HG02970 (cell line): ENCODE measurements at regions not wholly inside any gene's neighbourhood (a gene's known extent, or its start where the extent isn't known, plus 50 kb on each side); places are given as distances from the start of the nearest gene placed in this dataset.
"Not testable (repeated sequence)": the region's sequence is repeated elsewhere in the genome, so short reads cannot be mapped to it uniquely, and the experiment has no call there.

Source experiments
- ATAC-seq: cut with Tn5 transposase; IDR thresholded peaks from one replicate; pipeline ENCODE4 v1.9.1; 2021; ENCODE audit warnings: mild to moderate bottlenecking, moderate library complexity, moderate number of reproducible peaks; ENCODE audit not compliant: unreplicated experiment, low FRiP score

DNA sequence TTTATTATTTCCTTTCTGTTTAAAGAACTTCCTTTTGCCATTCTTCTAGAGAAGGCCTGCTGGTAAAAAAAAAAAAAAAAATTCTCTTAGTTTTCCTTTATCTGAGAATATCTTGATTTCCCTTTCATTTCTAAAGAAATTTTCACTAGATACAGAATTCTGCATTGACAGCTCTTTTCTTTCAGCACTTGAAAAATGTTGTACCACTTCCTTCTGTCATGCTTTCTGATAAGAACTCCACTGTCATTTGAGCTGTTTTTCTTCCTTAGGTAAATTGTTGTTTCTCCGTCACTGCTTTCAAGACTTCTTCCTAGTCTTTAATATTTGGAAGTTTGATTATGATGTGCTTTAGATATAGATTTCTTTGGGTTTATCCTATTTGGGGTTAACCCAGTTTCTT, 113.6 kb upstream of the BTG1 start:
- no peak for ATAC-seq

GRCh38 chr12:92257261-92257660, 111.6 kb upstream of the BTG1 start:
- ATAC-seq: no peak

GRCh38 chr12:92255741-92256140, 110.1 kb upstream of the BTG1 start:
- no peak for ATAC-seq

DNA sequence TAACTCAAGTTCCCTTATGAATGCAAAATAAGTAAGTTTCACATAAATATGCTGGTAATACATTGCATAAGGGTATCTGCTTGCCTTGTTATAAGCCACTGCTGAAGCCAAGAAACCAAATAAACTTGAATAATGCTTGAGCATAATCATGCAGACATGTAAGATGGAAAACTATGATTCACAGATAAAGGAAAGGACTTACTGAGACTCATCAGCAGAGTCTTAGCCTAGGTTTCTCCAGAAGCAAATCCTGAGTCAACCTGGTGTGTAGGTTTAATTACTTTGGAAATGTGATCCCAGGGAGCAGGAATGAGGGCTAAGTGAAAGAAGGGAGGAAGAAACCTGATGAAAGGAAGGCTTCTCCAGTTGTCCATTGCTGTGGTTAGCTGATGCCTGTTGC, 107.7 kb upstream of the BTG1 start:
- ATAC-seq: no peak

DNA sequence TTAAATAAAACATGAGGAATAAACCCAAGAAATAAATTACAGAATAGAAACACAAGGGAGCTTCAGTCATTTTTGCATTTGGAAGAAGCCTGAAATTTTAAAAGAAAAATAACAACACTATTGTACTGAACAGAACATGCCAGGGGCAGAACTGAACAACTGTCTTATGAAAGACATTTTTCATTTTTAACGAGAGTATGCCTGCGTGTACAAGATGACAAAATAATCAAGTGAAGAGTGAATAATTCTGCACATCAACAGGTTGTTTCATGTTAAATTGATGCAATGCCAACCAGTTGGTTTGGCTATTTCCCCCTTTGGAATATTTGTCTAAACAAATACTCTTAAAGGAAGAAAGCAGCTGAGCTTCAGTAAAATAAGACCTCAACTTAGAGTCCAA, 103.3 kb upstream of the BTG1 start:
- ATAC-seq: no peak

- no peak for ATAC-seq
These were observed 98.4 kb upstream of the BTG1 start for GRCh38 chr12:92244036-92244435.

DNA sequence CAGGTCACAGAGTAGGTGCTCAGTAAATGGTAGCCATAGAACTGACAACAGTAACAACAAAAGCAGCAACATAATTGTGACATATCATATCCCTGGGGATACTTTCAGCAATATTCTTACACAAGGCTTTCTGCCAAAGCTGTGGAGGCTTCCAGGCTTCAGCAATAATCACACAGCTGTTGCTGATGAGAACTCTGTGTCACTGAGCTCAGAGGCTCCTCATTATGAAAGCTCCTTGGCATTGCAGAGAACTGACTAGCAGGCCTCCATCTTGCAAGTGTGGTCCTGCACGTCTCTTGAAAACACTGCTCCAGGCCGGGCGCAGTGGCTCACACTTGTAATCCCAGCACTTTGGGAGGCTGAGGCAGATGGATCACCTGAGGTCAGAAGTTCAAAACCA, 97.3 kb upstream of the BTG1 start:
- ATAC-seq: no peak

DNA sequence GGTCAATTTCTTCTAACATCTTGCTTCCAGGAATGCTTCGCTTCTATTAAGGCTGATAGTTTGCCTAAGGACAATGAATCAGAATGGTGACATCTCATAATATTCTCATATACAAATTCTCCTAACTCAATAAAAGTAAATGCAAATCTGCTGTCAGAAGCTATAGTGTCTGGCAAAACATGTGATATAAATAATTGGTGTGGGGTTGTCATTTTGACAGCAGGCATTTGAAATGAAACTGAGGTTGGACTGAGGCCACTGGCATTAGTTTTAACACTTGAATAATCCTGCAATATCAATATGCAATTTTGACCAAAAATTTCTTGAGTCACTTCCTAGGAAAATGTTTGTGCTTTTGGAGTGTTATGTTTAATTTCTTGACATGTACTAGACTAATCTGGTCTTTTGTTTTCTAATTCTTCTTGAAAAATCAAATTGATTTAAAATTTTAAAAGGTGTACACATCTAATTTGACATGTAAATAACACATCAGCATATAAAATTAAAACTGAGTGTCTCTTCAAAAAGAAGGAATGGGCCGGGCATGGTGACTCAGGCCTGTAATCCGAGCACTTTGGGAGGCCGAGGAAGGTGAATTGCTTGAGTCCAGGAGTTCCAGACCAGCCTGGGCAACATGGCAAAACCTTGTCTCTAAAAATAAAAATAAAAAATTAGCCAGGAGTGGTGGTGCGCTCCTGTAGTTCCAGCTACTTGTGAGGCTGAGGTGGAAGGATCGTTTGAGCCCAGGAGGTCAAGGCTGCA, 92.3 kb upstream of the BTG1 start:
- ATAC-seq: no peak

DNA sequence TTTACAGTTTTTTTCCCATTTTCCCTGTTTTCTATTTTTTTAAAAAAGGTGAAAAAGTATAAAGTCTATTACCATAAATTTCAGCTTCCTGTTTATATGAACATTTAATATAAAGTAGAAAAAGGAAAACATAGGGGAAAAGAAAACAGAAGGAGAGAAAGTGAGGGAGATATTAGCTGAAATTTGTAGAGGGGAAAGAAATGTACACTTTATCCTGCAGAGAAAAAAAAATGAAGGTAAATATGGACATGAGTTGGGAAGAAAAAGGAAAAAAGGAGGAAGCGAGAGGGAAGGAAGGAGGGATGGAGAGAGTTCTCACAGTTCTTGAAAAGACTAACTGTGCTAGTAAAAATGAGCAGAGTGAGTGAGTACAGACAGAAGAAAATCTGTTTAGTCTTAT, 91.6 kb upstream of the BTG1 start:
- ATAC-seq: no peak

DNA sequence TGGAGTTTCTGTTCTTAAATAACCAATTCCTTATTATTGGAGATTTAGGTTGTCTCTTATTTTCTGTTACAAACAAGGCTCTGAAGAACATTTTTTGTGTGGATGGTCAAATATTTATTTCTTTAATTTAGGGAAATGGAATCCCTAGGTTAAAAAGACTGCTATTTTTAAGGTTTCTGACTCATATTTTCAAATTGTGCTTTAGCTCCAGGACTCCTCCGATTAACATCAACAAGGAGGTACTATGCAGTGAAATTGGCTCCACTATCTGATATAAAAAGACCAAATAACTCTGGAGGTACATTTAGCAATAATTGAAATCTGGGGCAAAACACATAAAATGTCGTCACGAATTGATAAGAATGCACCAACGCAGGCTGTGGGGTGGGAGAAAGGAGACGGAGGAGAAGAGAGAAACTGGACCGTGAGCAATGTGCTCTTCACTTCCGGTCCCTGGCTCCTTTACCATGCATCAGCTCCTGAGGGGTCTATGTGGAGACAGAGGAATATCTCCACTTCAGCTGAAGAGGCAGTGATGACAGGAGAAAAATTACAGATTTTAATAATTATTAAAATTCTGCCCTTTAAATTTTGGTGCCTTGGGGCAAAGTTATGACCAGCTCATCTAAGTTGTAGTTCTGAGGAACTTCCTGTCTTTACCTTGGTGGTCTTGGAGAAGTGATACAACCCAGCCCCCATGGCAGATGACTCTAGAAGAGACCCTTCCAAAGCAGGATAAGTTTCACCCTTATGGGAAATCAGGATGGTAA, 90.2 kb upstream of the BTG1 start:
- no peak for ATAC-seq

GRCh38 chr12:92234533-92234932, 88.9 kb upstream of the BTG1 start:
- ATAC-seq: no peak

- no peak for ATAC-seq
These were observed 87.8 kb upstream of the BTG1 start for GRCh38 chr12:92233346-92234015.

DNA sequence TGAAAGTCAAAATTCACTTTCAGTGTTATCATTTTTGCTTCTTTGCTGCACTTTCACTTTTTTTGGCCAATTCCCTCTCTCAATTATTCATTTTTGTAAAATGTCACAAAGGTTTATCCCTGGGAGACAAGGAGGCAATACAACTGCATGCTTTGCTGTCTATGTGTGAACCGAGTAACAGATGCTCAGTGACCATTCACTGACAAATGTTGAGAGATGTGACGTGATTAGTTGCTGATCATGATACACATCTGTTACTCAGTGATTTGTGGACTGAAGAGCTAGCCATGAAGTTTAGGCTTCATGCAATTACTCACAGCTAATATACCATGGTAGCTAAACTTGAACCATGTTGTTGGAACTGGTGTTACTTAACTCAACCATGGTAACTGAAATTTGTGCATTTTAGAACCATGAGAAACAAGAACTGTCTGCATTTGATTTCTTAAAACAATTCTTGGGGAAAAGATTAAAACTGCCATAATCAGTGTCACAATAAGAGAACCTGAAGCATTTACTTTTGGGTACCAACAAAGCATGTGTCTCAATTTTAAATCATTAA, 86.8 kb upstream of the BTG1 start:
- ATAC-seq: not testable (repeated sequence)

- ATAC-seq: not testable (repeated sequence)
These were observed 86.3 kb upstream of the BTG1 start for GRCh38 chr12:92231945-92232344.

DNA sequence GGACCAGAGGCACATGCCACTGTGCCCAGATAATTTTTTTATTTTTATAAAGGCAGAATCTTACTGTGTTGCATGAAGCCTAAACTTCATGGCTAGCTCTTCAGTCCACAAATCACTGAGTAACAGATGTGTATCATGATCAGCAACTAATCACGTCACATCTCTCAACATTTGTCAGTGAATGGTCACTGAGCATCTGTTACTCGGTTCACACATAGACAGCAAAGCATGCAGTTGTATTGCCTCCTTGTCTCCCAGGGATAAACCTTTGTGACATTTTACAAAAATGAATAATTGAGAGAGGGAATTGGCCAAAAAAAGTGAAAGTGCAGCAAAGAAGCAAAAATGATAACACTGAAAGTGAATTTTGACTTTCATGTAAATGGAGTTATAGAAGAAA, 85.9 kb upstream of the BTG1 start:
- not testable (repeated sequence) for ATAC-seq

GRCh38 chr12:92229381-92229780, 83.7 kb upstream of the BTG1 start:
- ATAC-seq: no peak

GRCh38 chr12:92226961-92227360, 81.3 kb upstream of the BTG1 start:
- no peak for ATAC-seq

- no peak for ATAC-seq
These were observed 80.5 kb upstream of the BTG1 start for GRCh38 chr12:92226071-92226661.

GRCh38 chr12:92224685-92225331, 79.2 kb upstream of the BTG1 start:
- no peak for ATAC-seq

DNA sequence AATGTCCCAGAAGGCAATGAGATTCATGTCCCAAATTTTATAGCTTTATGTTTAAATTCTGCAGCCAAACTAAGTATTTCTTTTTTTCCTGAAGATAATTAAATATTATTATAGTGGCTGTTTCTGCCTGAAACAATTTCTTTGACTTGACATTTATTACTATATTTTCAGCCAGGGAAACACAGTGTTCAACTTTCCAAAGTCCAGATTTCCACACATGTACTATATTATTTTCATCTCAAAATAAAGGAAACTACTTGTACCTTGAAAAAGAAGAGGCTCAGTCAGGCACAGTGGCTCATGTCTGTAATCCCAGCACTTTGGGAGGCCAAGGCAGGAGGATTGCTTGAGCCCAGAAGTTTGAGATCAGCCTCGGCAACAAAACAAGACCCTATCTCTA, 77.8 kb upstream of the BTG1 start:
- no peak for ATAC-seq
